ENCODE measurements at regions not wholly inside any gene's neighbourhood (a gene's known extent, or its start where the extent isn't known, plus 50 kb on each side); places are given as distances from the start of the nearest gene placed in this dataset.

- no peak for DNase-seq (ENCODE audit: low spot score)
These were observed 367.7 kb downstream of the CDK5RAP2 start for GRCh38 chr9:120212153-120212852.

- no peak for DNase-seq (ENCODE audit: low spot score)
These were observed 369.7 kb downstream of the CDK5RAP2 start for GRCh38 chr9:120210274-120210673.

- no peak for DNase-seq (ENCODE audit: low spot score)
These were observed 376.9 kb downstream of the CDK5RAP2 start for GRCh38 chr9:120202856-120203654.

- DNase-seq (ENCODE audit: low spot score): no peak
These were observed 381.9 kb downstream of the CDK5RAP2 start for GRCh38 chr9:120198027-120198426.

GRCh38 chr9:120197605-120198004 lies 382.4 kb downstream of the CDK5RAP2 start:
- no peak for DNase-seq (ENCODE audit: low spot score)

GRCh38 chr9:120191141-120191540 lies 388.8 kb downstream of the CDK5RAP2 start:
- no peak for DNase-seq (ENCODE audit: low spot score)

GRCh38 chr9:120187758-120188157 lies 392.2 kb downstream of the CDK5RAP2 start:
- no peak for DNase-seq (ENCODE audit: low spot score)

- DNase-seq (ENCODE audit: low spot score): no peak
These were observed 393.7 kb downstream of the CDK5RAP2 start for GRCh38 chr9:120186276-120186675.

GRCh38 chr9:120184266-120184665 lies 395.7 kb downstream of the CDK5RAP2 start:
- DNase-seq (ENCODE audit: low spot score): no peak

- no peak for DNase-seq (ENCODE audit: low spot score)
These were observed 396.4 kb downstream of the CDK5RAP2 start for GRCh38 chr9:120183615-120184014.

- DNase-seq (ENCODE audit: low spot score): no peak
These were observed 398.0 kb downstream of the CDK5RAP2 start for GRCh38 chr9:120182011-120182410.

GRCh38 chr9:120177121-120177520 lies 402.8 kb downstream of the CDK5RAP2 start:
- no peak for DNase-seq (ENCODE audit: low spot score)

GRCh38 chr9:120175031-120175430 lies 404.9 kb downstream of the CDK5RAP2 start:
- no peak for DNase-seq (ENCODE audit: low spot score)

- no peak for DNase-seq (ENCODE audit: low spot score)
These were observed 418.2 kb downstream of the CDK5RAP2 start for GRCh38 chr9:120161776-120162175.

- DNase-seq (ENCODE audit: low spot score): no peak
These were observed 421.7 kb downstream of the CDK5RAP2 start for GRCh38 chr9:120158221-120158620.

GRCh38 chr9:120156376-120156775 lies 423.6 kb downstream of the CDK5RAP2 start:
- no peak for DNase-seq (ENCODE audit: low spot score)

GRCh38 chr9:120153258-120153657 lies 426.7 kb downstream of the CDK5RAP2 start:
- no peak for DNase-seq (ENCODE audit: low spot score)

GRCh38 chr9:120152295-120152694 lies 427.7 kb downstream of the CDK5RAP2 start:
- DNase-seq (ENCODE audit: low spot score): peak; percentile 5

GRCh38 chr9:120151806-120152205 lies 428.2 kb downstream of the CDK5RAP2 start:
- no peak for DNase-seq (ENCODE audit: low spot score)

- no peak for DNase-seq (ENCODE audit: low spot score)
These were observed 428.8 kb downstream of the CDK5RAP2 start for GRCh38 chr9:120151149-120151548.

GRCh38 chr9:120138955-120139354 lies 441.0 kb downstream of the CDK5RAP2 start:
- DNase-seq (ENCODE audit: low spot score): no peak

GRCh38 chr9:120137186-120137840 lies 442.7 kb downstream of the CDK5RAP2 start:
- DNase-seq (ENCODE audit: low spot score): no peak

GRCh38 chr9:120136696-120137095 lies 443.3 kb downstream of the CDK5RAP2 start:
- DNase-seq (ENCODE audit: low spot score): no peak

Data from globus pallidus (tissue), 1 donor.